SK-N-SH (cell line): ENCODE measurements at regions not wholly inside any gene's neighbourhood (a gene's known extent, or its start where the extent isn't known, plus 50 kb on each side); places are given as distances from the start of the nearest gene placed in this dataset.

Experiments used
- CTCF ChIA-PET: fragments of 300-600, 350-600 bp; formaldehyde crosslinking; extraction: SDS; loops from one replicate; lab custom pipeline; 2021; lab: Yijun Ruan, JAX
- POLR2A ChIA-PET: fragments of 350-600 bp; sonication (Branson Sonifier 250); formaldehyde crosslinking; extraction: SDS; loops from one replicate; lab custom pipeline; 2020; ENCODE audit warnings: antibody characterized with exemption, inconsistent platforms; lab: Yijun Ruan, JAX
- DNase-seq: peaks from one replicate; pipeline ENCODE4 v3.0.0; 2012
- H2AFZ ChIP-seq: fragments of 200-600 bp; sonication (generic); 2 replicates; pipeline ENCODE4 v1.8.1; 2016; ENCODE audit warnings: antibody characterized with exemption, mild to moderate bottlenecking, low read depth
- H3F3A ChIP-seq: fragments of 200-600 bp; sonication (generic); replicated peaks from 2 replicates; pipeline ENCODE3; 2016; ENCODE audit warnings: antibody characterized with exemption, mild to moderate bottlenecking; ENCODE audit not compliant: insufficient read depth
- H3K27ac ChIP-seq, 2 experiments: fragments of 200-500 bp in 1 of 2; fragments of 200-600 bp in 1 of 2; sonication (Bioruptor generic) in 1 of 2; sonication (generic), shearing (Covaris generic) in 1 of 2; 2 replicates each; pipeline versions ENCODE4 v1.5.1 to v1.6.1; 2014 to 2016; ENCODE audit warnings: low read depth in 2 of 2, inconsistent platforms in 1 of 2, low read length in 1 of 2, mild to moderate bottlenecking in 1 of 2, mixed read lengths in 1 of 2
- H3K27me3 ChIP-seq: fragments of 200-600 bp; sonication (generic), shearing (Covaris generic); 2 replicates; pipeline ENCODE4 v1.6.1; 2016; ENCODE audit warnings: mixed run types; ENCODE audit not compliant: insufficient read depth
- H3K36me3 ChIP-seq, 2 experiments: fragments of 200-500 bp in 1 of 2; fragments of 200-600 bp in 1 of 2; sonication (Bioruptor generic) in 1 of 2; sonication (generic) in 1 of 2; replicated peaks in 1 of 2; 2 replicates each; pipeline versions ENCODE3 to v1.5.1; 2014 to 2016; ENCODE audit warnings: low read length in 1 of 2, mild to moderate bottlenecking in 1 of 2; ENCODE audit not compliant: insufficient read depth in 2 of 2, control insufficient read depth in 1 of 2
- H3K4me1 ChIP-seq, 2 experiments: fragments of 200-500 bp in 1 of 2; fragments of 200-600 bp in 1 of 2; sonication (Bioruptor generic) in 1 of 2; sonication (generic), shearing (Covaris generic) in 1 of 2; 2 replicates each; pipeline versions ENCODE4 v1.5.1 to v1.6.1; 2014 to 2016; ENCODE audit warnings: low read depth in 1 of 2, low read length in 1 of 2, mixed run types in 1 of 2; ENCODE audit not compliant: insufficient read depth in 2 of 2, control insufficient read depth in 1 of 2
- H3K4me2 ChIP-seq: fragments of 200-600 bp; sonication (generic), shearing (Covaris generic); 2 replicates; pipeline ENCODE4 v1.6.1; 2017; ENCODE audit warnings: mixed run types
- H3K4me3 ChIP-seq, 2 experiments: fragments of 200-500 bp in 1 of 2; fragments of 200-600 bp in 1 of 2; sonication (Bioruptor generic) in 1 of 2; sonication (generic), shearing (Covaris generic) in 1 of 2; 2 replicates each; pipeline versions ENCODE4 v1.5.1 to v1.8.1; 2014 to 2016; ENCODE audit warnings: low read depth in 2 of 2, inconsistent platforms in 1 of 2, low read length in 1 of 2, mild to moderate bottlenecking in 1 of 2, mixed read lengths in 1 of 2, moderate library complexity in 1 of 2
- H3K79me2 ChIP-seq: fragments of 200-600 bp; sonication (generic); 2 replicates; pipeline ENCODE4 v1.8.1; 2017; ENCODE audit warnings: mild to moderate bottlenecking; ENCODE audit not compliant: insufficient read depth
- H3K9ac ChIP-seq: fragments of 200-600 bp; sonication (generic); 2 replicates; pipeline ENCODE4 v1.6.1; 2017; ENCODE audit warnings: mixed run types
- H3K9me2 ChIP-seq: fragments of 200-600 bp; sonication (generic); 2 replicates; pipeline ENCODE4 v1.6.1; 2017; ENCODE audit warnings: mixed run types
- H3K9me3 ChIP-seq: fragments of 200-600 bp; sonication (generic); 2 replicates; pipeline ENCODE4 v1.6.1; 2017; ENCODE audit warnings: mixed run types, mild to moderate bottlenecking, moderate library complexity
- H4K20me1 ChIP-seq: fragments of 200-600 bp; sonication (generic); 2 replicates; pipeline ENCODE4 v1.6.1; 2017; ENCODE audit warnings: mild to moderate bottlenecking, mixed run types; ENCODE audit not compliant: insufficient read depth
- EP300 ChIP-seq, 2 experiments: IDR thresholded peaks; 2 replicates each; pipeline versions ENCODE4 v1.4.0 to v1.6.1; 2012; ENCODE audit warnings: borderline replicate concordance in 1 of 2, low read depth in 1 of 2, low read length in 1 of 2
- EZH2phosphoT487 ChIP-seq: fragments of 200-600 bp; sonication (generic); IDR thresholded peaks from 2 replicates; pipeline ENCODE4 v1.6.1; 2017; ENCODE audit warnings: low read depth, mixed run types, mild to moderate bottlenecking, antibody characterized with exemption, moderate library complexity, borderline replicate concordance
- FOSL2 ChIP-seq: IDR thresholded peaks from 2 replicates; pipeline ENCODE4 v1.4.0; 2012; ENCODE audit warnings: low read depth, mild to moderate bottlenecking, moderate library complexity, borderline replicate concordance
- FOXM1 ChIP-seq: IDR thresholded peaks from 2 replicates; pipeline ENCODE4 v1.4.0; 2012; ENCODE audit warnings: low read depth, mild to moderate bottlenecking
- GABPA ChIP-seq: IDR thresholded peaks from 2 replicates; pipeline ENCODE4 v1.4.0; 2012; ENCODE audit warnings: low read depth, mild to moderate bottlenecking
- GATA2 ChIP-seq: sonication (generic); formaldehyde crosslinking; IDR thresholded peaks from 2 replicates; pipeline ENCODE4 v1.5.0; 2020; ENCODE audit warnings: mild to moderate bottlenecking, missing genetic modification reagents
- JUND ChIP-seq: IDR thresholded peaks from 2 replicates; pipeline ENCODE4 v1.4.0; 2012
- MXI1 ChIP-seq: IDR thresholded peaks from 2 replicates; pipeline ENCODE4 v1.6.1; 2012; ENCODE audit warnings: mild to moderate bottlenecking, low read depth, low read length, improper control_type of control experiment
- POLR2AphosphoS5 ChIP-seq: IDR thresholded peaks from 2 replicates; pipeline ENCODE4 v1.6.1; 2012; ENCODE audit warnings: low read depth, low read length
- RCOR1 ChIP-seq: fragments of 150-350 bp; IDR thresholded peaks from 2 replicates; pipeline ENCODE4 v1.6.1; 2017; ENCODE audit warnings: antibody characterized with exemption, low read length
- RXRA ChIP-seq: IDR thresholded peaks from 2 replicates; pipeline ENCODE4 v1.4.0; 2012; ENCODE audit warnings: low read depth, mild to moderate bottlenecking, borderline replicate concordance
- SIN3A ChIP-seq: IDR thresholded peaks from 2 replicates; pipeline ENCODE4 v1.6.1; 2012; ENCODE audit warnings: low read depth, mild to moderate bottlenecking, low read length, moderate library complexity, borderline replicate concordance
- TAF1 ChIP-seq: IDR thresholded peaks from 2 replicates; pipeline ENCODE4 v1.6.1; 2012; ENCODE audit warnings: low read depth, mild to moderate bottlenecking, low read length, moderate library complexity, borderline replicate concordance
- TEAD4 ChIP-seq: IDR thresholded peaks from 2 replicates; pipeline ENCODE4 v1.4.0; 2012; ENCODE audit warnings: mild to moderate bottlenecking, borderline replicate concordance; ENCODE audit not compliant: insufficient read depth
- WGBS: methylation state at CpG from one replicate; pipeline ENCODE4 v1.1.6; 2017; ENCODE audit warnings: low lambda C conversion rate; 5-methylcytosine and 5-hydroxymethylcytosine counted together
- TF ChIP-seq, protein P1 (sequence below): IDR thresholded peaks from 2 replicates; pipeline ENCODE4; 2012
- TF ChIP-seq, protein P2 (sequence below): fragments of 200-600 bp; sonication (generic); IDR thresholded peaks from 2 replicates; pipeline ENCODE4 v1.6.1; 2017; ENCODE audit warnings: antibody characterized with exemption, mild to moderate bottlenecking, moderate library complexity
- TF ChIP-seq, protein P3 (sequence below): IDR thresholded peaks from 2 replicates; pipeline ENCODE4 v1.4.0; 2012; ENCODE audit warnings: low read depth, borderline replicate concordance
- TF ChIP-seq, protein P4 (sequence below): fragments of 150-350 bp; IDR thresholded peaks from 2 replicates; pipeline ENCODE4 v1.6.1; 2017; ENCODE audit warnings: antibody characterized with exemption, low read length, low read depth, borderline replicate concordance
- TF ChIP-seq, protein P5 (sequence below): IDR thresholded peaks from 2 replicates; pipeline ENCODE4 v1.4.0; 2012; ENCODE audit warnings: low read depth, borderline replicate concordance

DNA sequence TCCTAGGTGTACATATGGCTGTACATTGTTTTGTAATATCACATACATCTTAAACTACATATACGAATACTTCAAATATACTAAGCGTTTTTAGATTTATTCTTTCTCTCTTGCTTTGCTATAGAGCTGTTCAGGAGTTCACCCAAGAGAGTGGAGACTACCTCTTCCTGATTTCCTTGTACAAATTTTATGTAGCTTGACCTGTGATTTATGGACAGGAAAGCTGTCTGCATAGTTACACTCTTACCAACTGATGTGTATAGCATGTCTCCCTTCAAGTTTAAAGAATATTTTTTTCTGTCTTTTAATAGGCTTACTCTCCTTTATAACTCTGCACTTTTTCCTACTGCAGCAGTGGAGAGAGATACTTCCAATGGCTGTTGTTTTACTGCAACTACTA is 428.7 kb downstream of the NDFIP2 start:
- Histone ChIP-seq H3K4me1 (peaks cover 5 to 9% of the 10 kb centered on the region in 2 experiments; a peak in 3 of 4 replicates), H3K9me2 (no peaks in the 10 kb centered on the region), H3K79me2 (no peaks in the 10 kb centered on the region), H3K9me3 (no peaks in the 10 kb centered on the region), H3K4me2 (no peak overlapping the region), H4K20me1 (no peaks in the 10 kb centered on the region), H3K27ac (no peak overlapping the region), H3K27me3 (no peaks in the 10 kb centered on the region), H3K4me3 (no peak overlapping the region), H3K9ac (no peak overlapping the region), H3F3A (no peaks in the 10 kb centered on the region), H3K36me3 (no peaks in the 10 kb centered on the region), H2AFZ (no peak overlapping the region)
- TF ChIP-seq TAF1: no peak
- TF ChIP-seq, protein P1, sequence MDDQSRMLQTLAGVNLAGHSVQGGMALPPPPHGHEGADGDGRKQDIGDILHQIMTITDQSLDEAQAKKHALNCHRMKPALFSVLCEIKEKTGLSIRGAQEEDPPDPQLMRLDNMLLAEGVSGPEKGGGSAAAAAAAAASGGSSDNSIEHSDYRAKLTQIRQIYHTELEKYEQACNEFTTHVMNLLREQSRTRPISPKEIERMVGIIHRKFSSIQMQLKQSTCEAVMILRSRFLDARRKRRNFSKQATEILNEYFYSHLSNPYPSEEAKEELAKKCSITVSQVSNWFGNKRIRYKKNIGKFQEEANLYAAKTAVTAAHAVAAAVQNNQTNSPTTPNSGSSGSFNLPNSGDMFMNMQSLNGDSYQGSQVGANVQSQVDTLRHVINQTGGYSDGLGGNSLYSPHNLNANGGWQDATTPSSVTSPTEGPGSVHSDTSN: no peak
- no peak for TF ChIP-seq RCOR1
- TF ChIP-seq GATA2 (CRISPR knock-in tag): no peak
- TF ChIP-seq MXI1: no peak
- no peak for DNase-seq
- POLR2A ChIA-PET: no interaction called here
- CTCF ChIA-PET: no interaction called here
- WGBS: 100% methylated on average over 2 of the region's 2 CpGs

DNA sequence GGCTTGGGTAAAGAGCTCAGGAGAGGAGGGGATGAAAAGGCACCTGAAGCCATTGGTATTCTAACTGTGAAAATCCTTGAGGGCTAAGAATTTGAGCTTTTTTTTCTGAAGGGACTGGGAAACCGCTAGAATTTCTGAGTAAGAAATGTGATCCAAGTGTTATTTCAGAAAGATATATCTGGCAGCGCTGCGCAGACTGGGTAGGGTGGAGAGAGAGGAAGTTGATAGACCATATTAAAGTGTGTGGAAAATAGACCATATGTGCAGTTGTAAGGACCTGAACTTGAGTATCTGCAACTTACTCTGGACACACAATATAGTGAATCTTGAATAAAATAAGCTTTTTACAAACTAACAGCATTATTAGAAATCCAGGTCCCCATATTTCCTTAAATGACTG is 427.4 kb downstream of the NDFIP2 start:
- Histone ChIP-seq H3K79me2 (no peaks in the 10 kb centered on the region), H3K27me3 (no peaks in the 10 kb centered on the region), H4K20me1 (no peaks in the 10 kb centered on the region), H3K4me1 (peaks cover 5 to 9% of the 10 kb centered on the region in 2 experiments; a peak in 3 of 4 replicates), H3K9ac (no peak overlapping the region), H3K36me3 (no peaks in the 10 kb centered on the region), H2AFZ (no peak overlapping the region), H3K27ac (no peak overlapping the region), H3K9me2 (no peaks in the 10 kb centered on the region), H3F3A (no peaks in the 10 kb centered on the region), H3K9me3 (no peaks in the 10 kb centered on the region), H3K4me3 (no peak overlapping the region), H3K4me2 (no peak overlapping the region)
- TF ChIP-seq FOSL2 (no peak), RXRA (no peak), EZH2phosphoT487 (no peak), RCOR1 (no peak), SIN3A (no peak), GATA2 (CRISPR knock-in tag) (no peak), GABPA (no peak), FOXM1 (no peak), JUND (no peak), POLR2AphosphoS5 (no peak), EP300 (IDR thresholded peaks at IDR 0.05; ENCODE audit: borderline replicate concordance in 1 of 2, low read depth in 1 of 2, low read length in 1 of 2) (no peak), TEAD4 (no peak)
- TF ChIP-seq, protein P2, sequence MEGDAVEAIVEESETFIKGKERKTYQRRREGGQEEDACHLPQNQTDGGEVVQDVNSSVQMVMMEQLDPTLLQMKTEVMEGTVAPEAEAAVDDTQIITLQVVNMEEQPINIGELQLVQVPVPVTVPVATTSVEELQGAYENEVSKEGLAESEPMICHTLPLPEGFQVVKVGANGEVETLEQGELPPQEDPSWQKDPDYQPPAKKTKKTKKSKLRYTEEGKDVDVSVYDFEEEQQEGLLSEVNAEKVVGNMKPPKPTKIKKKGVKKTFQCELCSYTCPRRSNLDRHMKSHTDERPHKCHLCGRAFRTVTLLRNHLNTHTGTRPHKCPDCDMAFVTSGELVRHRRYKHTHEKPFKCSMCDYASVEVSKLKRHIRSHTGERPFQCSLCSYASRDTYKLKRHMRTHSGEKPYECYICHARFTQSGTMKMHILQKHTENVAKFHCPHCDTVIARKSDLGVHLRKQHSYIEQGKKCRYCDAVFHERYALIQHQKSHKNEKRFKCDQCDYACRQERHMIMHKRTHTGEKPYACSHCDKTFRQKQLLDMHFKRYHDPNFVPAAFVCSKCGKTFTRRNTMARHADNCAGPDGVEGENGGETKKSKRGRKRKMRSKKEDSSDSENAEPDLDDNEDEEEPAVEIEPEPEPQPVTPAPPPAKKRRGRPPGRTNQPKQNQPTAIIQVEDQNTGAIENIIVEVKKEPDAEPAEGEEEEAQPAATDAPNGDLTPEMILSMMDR: no peak
- TF ChIP-seq, protein P3, sequence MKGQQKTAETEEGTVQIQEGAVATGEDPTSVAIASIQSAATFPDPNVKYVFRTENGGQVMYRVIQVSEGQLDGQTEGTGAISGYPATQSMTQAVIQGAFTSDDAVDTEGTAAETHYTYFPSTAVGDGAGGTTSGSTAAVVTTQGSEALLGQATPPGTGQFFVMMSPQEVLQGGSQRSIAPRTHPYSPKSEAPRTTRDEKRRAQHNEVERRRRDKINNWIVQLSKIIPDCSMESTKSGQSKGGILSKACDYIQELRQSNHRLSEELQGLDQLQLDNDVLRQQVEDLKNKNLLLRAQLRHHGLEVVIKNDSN: no peak
- TF ChIP-seq, protein P4, sequence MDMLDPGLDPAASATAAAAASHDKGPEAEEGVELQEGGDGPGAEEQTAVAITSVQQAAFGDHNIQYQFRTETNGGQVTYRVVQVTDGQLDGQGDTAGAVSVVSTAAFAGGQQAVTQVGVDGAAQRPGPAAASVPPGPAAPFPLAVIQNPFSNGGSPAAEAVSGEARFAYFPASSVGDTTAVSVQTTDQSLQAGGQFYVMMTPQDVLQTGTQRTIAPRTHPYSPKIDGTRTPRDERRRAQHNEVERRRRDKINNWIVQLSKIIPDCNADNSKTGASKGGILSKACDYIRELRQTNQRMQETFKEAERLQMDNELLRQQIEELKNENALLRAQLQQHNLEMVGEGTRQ: no peak
- TF ChIP-seq, protein P5, sequence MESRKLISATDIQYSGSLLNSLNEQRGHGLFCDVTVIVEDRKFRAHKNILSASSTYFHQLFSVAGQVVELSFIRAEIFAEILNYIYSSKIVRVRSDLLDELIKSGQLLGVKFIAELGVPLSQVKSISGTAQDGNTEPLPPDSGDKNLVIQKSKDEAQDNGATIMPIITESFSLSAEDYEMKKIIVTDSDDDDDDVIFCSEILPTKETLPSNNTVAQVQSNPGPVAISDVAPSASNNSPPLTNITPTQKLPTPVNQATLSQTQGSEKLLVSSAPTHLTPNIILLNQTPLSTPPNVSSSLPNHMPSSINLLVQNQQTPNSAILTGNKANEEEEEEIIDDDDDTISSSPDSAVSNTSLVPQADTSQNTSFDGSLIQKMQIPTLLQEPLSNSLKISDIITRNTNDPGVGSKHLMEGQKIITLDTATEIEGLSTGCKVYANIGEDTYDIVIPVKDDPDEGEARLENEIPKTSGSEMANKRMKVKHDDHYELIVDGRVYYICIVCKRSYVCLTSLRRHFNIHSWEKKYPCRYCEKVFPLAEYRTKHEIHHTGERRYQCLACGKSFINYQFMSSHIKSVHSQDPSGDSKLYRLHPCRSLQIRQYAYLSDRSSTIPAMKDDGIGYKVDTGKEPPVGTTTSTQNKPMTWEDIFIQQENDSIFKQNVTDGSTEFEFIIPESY: no peak
- DNase-seq: no peak
- WGBS: 96% methylated on average over 3 of the region's 3 CpGs
- CTCF ChIA-PET: interaction anchor here (2.3 kb wide), 1 partner anchor 434 kb away, joined by 8 read pairs; no protein-coding TSS in a partner anchor
- POLR2A ChIA-PET: no interaction called here
